NB4 (cell line): ENCODE measurements at regions not wholly inside any gene's neighbourhood (a gene's known extent, or its start where the extent isn't known, plus 50 kb on each side); places are given as distances from the start of the nearest gene placed in this dataset.

ENCODE experiments used
- DNase-seq: peaks from one replicate; pipeline ENCODE4 v3.0.0; 2010; ENCODE audit warnings: low read depth
- H3K4me3 ChIP-seq: one replicate; pipeline ENCODE4 v1.5.1; 2011; ENCODE audit warnings: mild to moderate bottlenecking, low read depth, low read length, moderate library complexity
- CTCF ChIP-seq: IDR thresholded peaks from one replicate; pipeline ENCODE4 v1.5.1; 2012; ENCODE audit warnings: low read depth, low read length
- MYC ChIP-seq: IDR thresholded peaks from 2 replicates; pipeline ENCODE4 v1.6.1; 2011; ENCODE audit warnings: low read depth, low read length
- POLR2A ChIP-seq: IDR thresholded peaks from 2 replicates; pipeline ENCODE4 v1.6.1; 2011; ENCODE audit warnings: mild to moderate bottlenecking; ENCODE audit not compliant: insufficient read length; ENCODE audit errors: extremely low read depth
- TF ChIP-seq, protein P1 (sequence below): IDR thresholded peaks from 2 replicates; pipeline ENCODE4 v1.6.1; 2011; ENCODE audit warnings: low read depth, low read length

DNA sequence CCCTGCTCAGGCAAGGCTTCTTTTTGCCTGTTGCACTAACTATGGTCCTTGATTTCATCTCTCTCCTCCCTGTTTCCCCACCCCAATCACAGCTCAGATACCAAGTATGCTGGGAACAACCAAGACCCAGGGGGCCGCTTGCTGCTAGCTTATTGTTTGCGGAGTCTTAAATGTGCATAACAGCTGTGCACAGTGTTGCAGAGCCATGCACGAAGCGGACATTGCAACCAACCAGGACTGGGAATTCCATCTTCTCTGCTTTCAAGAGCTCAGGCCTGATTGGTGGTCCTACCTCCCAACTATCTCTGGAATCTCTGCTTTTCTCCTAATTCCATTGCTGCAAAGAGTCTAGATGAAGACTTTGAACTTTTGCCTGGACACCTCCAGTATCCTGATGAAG, 281.3 kb upstream of the TNRC6C start:
- DNase-seq = no peak
- no peak overlapping the region for H3K4me3 ChIP-seq
- TF ChIP-seq CTCF (no peak), MYC (no peak), POLR2A (no peak)
- TF ChIP-seq, protein P1, sequence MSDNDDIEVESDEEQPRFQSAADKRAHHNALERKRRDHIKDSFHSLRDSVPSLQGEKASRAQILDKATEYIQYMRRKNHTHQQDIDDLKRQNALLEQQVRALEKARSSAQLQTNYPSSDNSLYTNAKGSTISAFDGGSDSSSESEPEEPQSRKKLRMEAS = no peak

- no peak for DNase-seq
- TF ChIP-seq, protein P1 = no peak
- TF ChIP-seq CTCF (no peak), MYC (no peak), POLR2A (no peak)
- H3K4me3 ChIP-seq = no peak overlapping the region
Measured at GRCh38 chr17:77677630-77678029, 280.9 kb upstream of the TNRC6C start.

GRCh38 chr17:77679589-77679988, 278.9 kb upstream of the TNRC6C start:
- no peak overlapping the region for H3K4me3 ChIP-seq
- no peak for DNase-seq
- TF ChIP-seq, protein P1 = no peak
- TF ChIP-seq MYC (no peak), CTCF (no peak), POLR2A (no peak)

GRCh38 chr17:77681861-77682260, 276.6 kb upstream of the TNRC6C start:
- TF ChIP-seq POLR2A = no peak
- TF ChIP-seq, protein P1 = no peak
- TF ChIP-seq MYC = no peak
- TF ChIP-seq CTCF = no peak
- no peak overlapping the region for H3K4me3 ChIP-seq
- no peak for DNase-seq

DNA sequence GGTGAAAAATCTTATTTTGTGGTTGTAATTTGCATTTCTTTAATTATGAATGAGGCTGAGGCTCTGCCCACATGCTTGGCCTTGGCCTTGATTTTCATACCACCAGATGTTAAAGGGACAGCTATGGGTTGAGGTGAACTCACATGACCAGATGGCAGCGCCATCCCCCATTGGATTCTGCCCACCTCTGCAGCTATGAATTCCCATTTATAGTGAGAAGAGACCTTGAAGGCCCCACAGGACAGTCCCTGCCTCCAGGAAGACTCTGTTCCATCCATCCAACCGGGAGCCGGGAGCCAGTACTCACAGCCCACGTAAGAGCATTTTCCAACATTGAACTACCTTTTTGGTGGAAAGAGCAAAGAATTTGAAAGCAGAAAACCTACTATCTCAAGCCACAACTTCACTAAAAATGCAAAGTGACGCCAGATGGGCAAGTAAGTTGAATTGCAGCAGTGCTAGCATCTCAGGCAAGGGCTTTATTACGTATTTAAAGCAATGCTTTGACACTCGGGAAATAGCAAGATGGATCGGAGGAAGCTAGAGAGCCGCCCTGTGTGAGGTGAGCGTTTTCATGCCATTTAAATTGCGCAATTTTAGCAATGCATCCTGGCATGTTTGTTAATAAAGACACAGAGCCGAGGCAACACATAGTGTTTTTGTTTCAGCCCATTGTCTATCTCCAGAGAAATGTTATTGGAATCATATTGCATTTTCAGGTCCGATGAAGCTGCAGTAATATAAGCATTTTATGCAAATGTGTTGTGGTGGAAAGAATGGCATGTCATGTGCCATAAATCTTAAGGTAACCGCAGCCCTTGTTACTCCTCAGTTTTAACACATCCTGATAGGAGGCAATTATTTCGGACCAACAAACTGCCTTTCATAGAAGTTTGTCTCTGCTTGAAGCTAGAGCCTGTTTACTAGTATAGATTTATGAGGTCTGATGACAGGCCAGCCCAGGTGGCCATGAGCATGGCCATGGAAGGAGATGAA, 273.4 kb upstream of the TNRC6C start:
- H3K4me3 ChIP-seq = no peak overlapping the region

More for the DNA sequence above, 273.4 kb upstream of the TNRC6C start:
- TF ChIP-seq CTCF = no peak
- no peak for TF ChIP-seq MYC
- TF ChIP-seq POLR2A = no peak
- TF ChIP-seq, protein P1 = no peak
- no peak for DNase-seq
